Astrocyte (in vitro differentiated cells and primary cell): ENCODE measurements at regions not wholly inside any gene's neighbourhood (a gene's known extent, or its start where the extent isn't known, plus 50 kb on each side); places are given as distances from the start of the nearest gene placed in this dataset.

Source experiments
- CTCF ChIP-seq: IDR thresholded peaks from 2 replicates; pipeline ENCODE4 v1.5.1; 2011; ENCODE audit warnings: low read depth, mild to moderate bottlenecking, inconsistent platforms, low read length, moderate library complexity; ENCODE audit not compliant: insufficient read depth
- EZH2 ChIP-seq: IDR thresholded peaks from 2 replicates; pipeline ENCODE4 v1.6.1; 2012; ENCODE audit warnings: mild to moderate bottlenecking, low read length, inconsistent platforms; ENCODE audit not compliant: insufficient read depth

GRCh38 chr4:3601992-3602391 is 69.8 kb upstream of the LRPAP1 start:
- no peak for TF ChIP-seq CTCF
- no peak for TF ChIP-seq EZH2
